ENCODE measurements at regions not wholly inside any gene's neighbourhood (a gene's known extent, or its start where the extent isn't known, plus 50 kb on each side); places are given as distances from the start of the nearest gene placed in this dataset.

DNA sequence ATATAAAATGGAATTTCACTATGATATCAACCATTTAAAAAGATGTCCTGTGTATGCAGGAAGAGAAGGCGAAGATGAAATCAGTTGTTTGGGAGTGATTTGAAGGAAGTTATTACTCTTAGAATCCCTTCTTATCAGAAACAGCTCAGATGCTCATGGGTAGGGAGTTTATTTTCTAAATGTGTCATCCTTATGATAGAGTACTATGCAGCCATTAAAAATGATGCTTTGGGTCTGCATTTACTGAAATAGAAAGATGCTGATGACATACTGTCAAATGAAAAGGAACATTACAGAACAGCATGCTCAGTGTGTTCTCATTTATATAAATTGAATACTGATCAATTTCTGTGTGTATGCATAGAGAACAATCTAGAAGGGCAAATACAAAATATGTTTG lies 69.8 kb upstream of the MED13L start:
- intact Hi-C loops (cut with DNase I; ENCODE audit: low total_unique reads): no loop called here
- H3K27ac ChIP-seq: no peak overlapping the region
- TF ChIP-seq EP300 (IDR thresholded peaks at IDR 0.05; ENCODE audit: low read depth) (no peak), POLR2A (IDR thresholded peaks at IDR 0.05) (no peak)
- no peaks in the 10 kb centered on the region for H3K27me3 ChIP-seq
- in situ Hi-C loops (cut with MboI; ENCODE audit: low pct_ligation_motif_present in 1 of 4, low pct_unique_long_range_greater_than_20kb in 1 of 4, low sequenced_read_pairs in 3 of 4): no loop called here
- H3K36me3 ChIP-seq: no peaks in the 10 kb centered on the region
- peaks cover 0 to 21% (median 7%) of the 10 kb centered on the region in 4 donors for H3K4me1 ChIP-seq
- no peak overlapping the region for H3K4me3 ChIP-seq
- 98 to 100% methylated on average over 1 of the region's 1 CpG for WGBS, 2 donors (ENCODE audit: low coverage in 1 of 2)
- H3K9me3 ChIP-seq: no peaks in the 10 kb centered on the region
- DNase-seq: no peak

DNA sequence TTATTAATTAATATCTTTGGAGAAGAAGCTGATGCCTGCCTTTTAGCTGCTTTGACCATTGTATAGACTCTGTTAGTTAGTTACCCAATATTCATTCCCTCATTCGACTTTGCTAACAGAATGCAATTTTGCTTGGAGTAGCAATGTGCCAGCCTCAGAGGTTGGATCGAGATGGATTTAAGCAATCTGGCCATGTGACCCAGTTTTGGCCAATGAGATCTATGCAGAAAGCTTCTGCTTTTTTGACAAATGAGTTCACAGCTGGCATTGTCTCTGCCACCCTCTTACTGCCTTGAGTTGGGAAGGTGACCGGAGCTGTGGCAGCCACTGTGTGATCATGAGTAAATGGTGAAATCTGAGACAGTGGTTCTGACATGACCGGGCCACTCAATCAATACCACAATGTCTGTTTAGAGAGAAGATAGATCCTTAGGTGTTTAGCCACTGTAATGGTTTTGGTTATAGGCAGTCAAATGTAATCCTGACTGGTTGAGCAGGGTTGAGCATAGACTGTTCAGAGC lies 74.9 kb upstream of the MED13L start:
- no peak for DNase-seq
- Histone ChIP-seq H3K27me3 (no peaks in the 10 kb centered on the region), H3K4me3 (no peak overlapping the region), H3K27ac (no peak overlapping the region), H3K36me3 (no peaks in the 10 kb centered on the region), H3K4me1 (peaks cover 0 to 18% (median 5%) of the 10 kb centered on the region in 4 donors), H3K9me3 (no peaks in the 10 kb centered on the region)
- intact Hi-C loops (cut with DNase I; ENCODE audit: low total_unique reads): no loop called here
- WGBS, 2 donors (ENCODE audit: low coverage in 1 of 2): 91 to 100% methylated on average over 4 of the region's 4 CpGs
- TF ChIP-seq CTCF (IDR thresholded peaks at IDR 0.05) (no peak), POLR2AphosphoS5 (IDR thresholded peaks at IDR 0.05) (no peak), EP300 (IDR thresholded peaks at IDR 0.05; ENCODE audit: low read depth) (no peak), POLR2A (IDR thresholded peaks at IDR 0.05) (no peak)
- in situ Hi-C loops (cut with MboI; ENCODE audit: low pct_ligation_motif_present in 1 of 4, low pct_unique_long_range_greater_than_20kb in 1 of 4, low sequenced_read_pairs in 3 of 4): no loop called here

- intact Hi-C loops (cut with DNase I; ENCODE audit: low total_unique reads): no loop called here
- DNase-seq: no peak
- Histone ChIP-seq H3K27me3 (no peaks in the 10 kb centered on the region), H3K9me3 (no peaks in the 10 kb centered on the region), H3K36me3 (no peaks in the 10 kb centered on the region), H3K4me3 (no peak overlapping the region), H3K4me1 (peaks cover 0 to 19% (median 7%) of the 10 kb centered on the region in 4 donors), H3K27ac (no peak overlapping the region)
- TF ChIP-seq POLR2AphosphoS5 (IDR thresholded peaks at IDR 0.05) (no peak), CTCF (IDR thresholded peaks at IDR 0.05) (no peak), POLR2A (IDR thresholded peaks at IDR 0.05) (no peak), EP300 (IDR thresholded peaks at IDR 0.05; ENCODE audit: low read depth) (no peak)
- WGBS, 2 donors (ENCODE audit: low coverage in 1 of 2): 40 to 88% methylated on average over 1 to 2 of the region's 2 CpGs
- in situ Hi-C loops (cut with MboI; ENCODE audit: low pct_ligation_motif_present in 1 of 4, low pct_unique_long_range_greater_than_20kb in 1 of 4, low sequenced_read_pairs in 3 of 4): no loop called here
Measured at GRCh38 chr12:116353958-116354357, 76.5 kb upstream of the MED13L start.

DNA sequence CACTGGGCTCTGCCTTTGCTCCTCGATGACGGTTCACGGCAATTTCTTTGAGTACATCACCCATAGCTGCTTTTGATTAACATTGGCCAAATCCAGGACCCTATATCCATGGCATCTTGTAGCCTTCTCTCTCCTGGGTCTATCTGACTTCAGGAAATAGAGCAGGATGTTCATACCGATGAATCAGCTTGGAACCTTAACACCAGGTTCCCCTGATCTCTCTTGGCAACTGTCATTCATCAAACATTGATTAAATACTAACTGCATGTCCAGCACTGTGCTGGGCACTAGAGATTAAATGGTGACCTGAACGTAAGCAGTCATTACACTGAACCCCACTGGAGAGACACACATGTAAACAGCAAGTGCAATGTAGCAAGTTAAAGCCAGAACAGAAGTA lies 77.0 kb upstream of the MED13L start:
- DNase-seq: no peak
- Histone ChIP-seq H3K27ac (no peak overlapping the region), H3K9me3 (no peaks in the 10 kb centered on the region), H3K4me1 (peaks cover 0 to 19% (median 10%) of the 10 kb centered on the region in 4 donors), H3K36me3 (no peaks in the 10 kb centered on the region), H3K4me3 (no peak overlapping the region), H3K27me3 (no peaks in the 10 kb centered on the region)
- in situ Hi-C loops (cut with MboI; ENCODE audit: low pct_ligation_motif_present in 1 of 4, low pct_unique_long_range_greater_than_20kb in 1 of 4, low sequenced_read_pairs in 3 of 4) (no loop called here), intact Hi-C loops (cut with DNase I; ENCODE audit: low total_unique reads) (no loop called here)
- WGBS, 2 donors (ENCODE audit: low coverage in 1 of 2): 92 to 100% methylated on average over 4 to 5 of the region's 5 CpGs
- TF ChIP-seq POLR2AphosphoS5 (IDR thresholded peaks at IDR 0.05) (no peak), CTCF (IDR thresholded peaks at IDR 0.05) (no peak)
